Activated T-cell treated with anti-CD3 and anti-CD28 coated beads, Interleukin-2, amount 50 U/mL, for 72 hours (primary cell): ENCODE measurements at regions not wholly inside any gene's neighbourhood (a gene's known extent, or its start where the extent isn't known, plus 50 kb on each side); places are given as distances from the start of the nearest gene placed in this dataset.
"Not testable (repeated sequence)": the region's sequence is repeated elsewhere in the genome, so short reads cannot be mapped to it uniquely, and the experiment has no call there.

Experiments used
- ATAC-seq, 2 donors: fragments of 150-1000 bp; cut with Tn5 transposase; replicated peaks in 1 of 2; 2 replicates each; pipeline ENCODE4 v1.10.0; 2021; ENCODE audit warnings: moderate library complexity in 2 of 2, mild to moderate bottlenecking in 1 of 2
- DNase-seq, 2 donors: peaks; one replicate each; pipeline ENCODE4 v3.0.0; 2021 to 2022; ENCODE audit warnings: mixed read lengths in 1 of 2
- H3K27ac Mint-ChIP-seq: one replicate; pipeline ENCODE4 v1.8.0; 2022; ENCODE audit warnings: mild to moderate bottlenecking, moderate library complexity, mixed read lengths
- H3K27me3 Mint-ChIP-seq: one replicate; pipeline ENCODE4 v1.8.0; 2022; ENCODE audit warnings: low read depth, mixed read lengths
- H3K36me3 Mint-ChIP-seq, 2 donors: one replicate each; pipeline ENCODE4 v1.8.0; 2022; ENCODE audit warnings: mixed read lengths in 2 of 2, mild to moderate bottlenecking in 1 of 2; ENCODE audit not compliant: insufficient read depth in 2 of 2
- H3K4me1 Mint-ChIP-seq: one replicate; pipeline ENCODE4 v1.8.0; 2022; ENCODE audit warnings: low read depth, mixed read lengths
- H3K4me3 Mint-ChIP-seq, 2 donors: one replicate each; pipeline ENCODE4 v1.8.0; 2022; ENCODE audit warnings: mild to moderate bottlenecking in 2 of 2, mixed read lengths in 2 of 2, moderate library complexity in 2 of 2
- H3K9me3 Mint-ChIP-seq, 2 donors: one replicate each; pipeline ENCODE4 v1.8.0; 2022; ENCODE audit warnings: mixed read lengths in 2 of 2

DNA sequence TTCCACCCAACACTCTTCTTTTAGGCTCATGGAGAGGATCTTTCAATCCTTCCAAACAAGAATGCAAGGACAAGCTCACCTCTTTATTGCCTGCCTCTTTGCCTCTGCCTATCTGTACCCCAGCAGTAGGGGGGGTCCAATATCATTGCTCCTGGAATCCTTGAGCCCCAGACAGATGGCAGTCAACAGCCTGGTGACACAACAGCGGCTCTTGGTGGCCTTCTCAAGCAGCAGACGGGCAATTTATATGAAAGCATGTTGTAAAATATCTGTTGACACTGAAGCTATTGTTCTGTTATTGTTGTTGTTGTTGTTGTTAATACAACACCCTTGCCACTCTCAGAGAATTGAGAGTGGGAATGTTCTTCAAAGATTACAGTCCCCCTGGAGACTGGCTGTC, 480.0 kb upstream of the CADM1 start:
- DNase-seq (no peak), ATAC-seq (no peak)
- no peak overlapping the region for H3K4me3 Mint-ChIP-seq
- H3K9me3 Mint-ChIP-seq: peaks cover 0 to 2% of the 10 kb centered on the region in 2 donors
- H3K36me3 Mint-ChIP-seq: no peaks in the 10 kb centered on the region
- no peak overlapping the region for H3K27ac Mint-ChIP-seq
- no peaks in the 10 kb centered on the region for H3K4me1 Mint-ChIP-seq
- H3K27me3 Mint-ChIP-seq: peaks cover 5% of the 10 kb centered on the region

DNA sequence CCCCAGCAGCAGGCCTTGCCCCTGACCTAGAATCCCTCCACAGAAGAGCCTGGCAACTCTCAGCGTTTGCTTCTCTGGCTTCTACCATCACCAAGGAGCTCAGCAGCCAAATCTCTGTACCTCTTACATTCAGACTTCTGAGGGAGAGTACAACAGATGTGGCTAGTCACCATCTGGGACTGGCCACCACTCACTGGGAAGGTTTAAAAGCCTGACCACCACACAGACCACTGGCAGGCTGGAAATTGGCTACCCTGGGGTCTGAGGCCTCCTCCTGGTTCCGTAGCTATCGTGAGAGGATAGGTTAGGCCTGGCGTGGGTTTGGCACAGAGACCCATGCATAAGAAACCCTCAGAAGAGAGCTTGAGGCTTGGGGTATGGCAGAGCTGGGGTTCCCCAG, 478.5 kb upstream of the CADM1 start:
- no peak for ATAC-seq
- Mint-ChIP-seq H3K4me1 (no peaks in the 10 kb centered on the region), H3K9me3 (peaks cover 0 to 2% of the 10 kb centered on the region in 2 donors)

DNA sequence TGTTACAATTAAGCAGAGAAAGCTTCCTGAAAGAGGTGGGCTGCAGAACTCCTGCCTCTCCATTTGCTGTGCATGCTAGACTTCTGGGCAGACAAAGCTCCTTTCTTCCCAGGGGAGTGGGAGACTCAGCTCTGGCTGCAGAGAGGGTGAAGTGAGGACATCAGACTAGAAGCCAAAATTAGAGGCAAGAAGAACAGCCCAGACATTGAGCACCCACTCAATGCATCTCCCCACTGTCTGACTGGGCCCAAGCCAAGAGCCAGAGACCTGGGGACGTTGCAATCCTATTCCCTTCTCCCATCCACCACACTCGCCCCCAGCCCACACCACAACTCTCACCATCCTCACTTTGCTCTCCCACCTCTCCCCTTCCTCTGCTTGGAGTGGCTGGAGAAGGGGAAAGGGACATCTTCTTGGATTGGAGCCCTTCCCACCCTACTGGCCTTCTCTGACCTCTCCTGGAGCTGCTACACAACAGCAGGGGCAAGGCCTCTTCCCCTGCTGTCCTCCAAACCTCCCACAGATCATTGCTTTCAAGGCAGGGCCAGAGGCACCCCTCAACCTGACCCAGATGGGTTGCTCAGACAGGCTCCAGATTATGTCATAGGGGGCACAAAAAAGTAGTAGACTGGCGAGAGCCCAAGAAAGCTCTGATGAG, 477.7 kb upstream of the CADM1 start:
- no peak overlapping the region for H3K27ac Mint-ChIP-seq
- no peaks in the 10 kb centered on the region for H3K4me1 Mint-ChIP-seq
- DNase-seq (no peak), ATAC-seq (no peak)
- H3K4me3 Mint-ChIP-seq: no peak overlapping the region
- H3K36me3 Mint-ChIP-seq: no peaks in the 10 kb centered on the region
- peaks cover 0 to 2% of the 10 kb centered on the region in 2 donors for H3K9me3 Mint-ChIP-seq
- peaks cover 14% of the 10 kb centered on the region for H3K27me3 Mint-ChIP-seq

More for the DNA sequence above, 478.5 kb upstream of the CADM1 start:
- DNase-seq: no peak
- Mint-ChIP-seq H3K4me3 (no peak overlapping the region), H3K27me3 (peaks cover 10% of the 10 kb centered on the region), H3K27ac (no peak overlapping the region), H3K36me3 (no peaks in the 10 kb centered on the region)

DNA sequence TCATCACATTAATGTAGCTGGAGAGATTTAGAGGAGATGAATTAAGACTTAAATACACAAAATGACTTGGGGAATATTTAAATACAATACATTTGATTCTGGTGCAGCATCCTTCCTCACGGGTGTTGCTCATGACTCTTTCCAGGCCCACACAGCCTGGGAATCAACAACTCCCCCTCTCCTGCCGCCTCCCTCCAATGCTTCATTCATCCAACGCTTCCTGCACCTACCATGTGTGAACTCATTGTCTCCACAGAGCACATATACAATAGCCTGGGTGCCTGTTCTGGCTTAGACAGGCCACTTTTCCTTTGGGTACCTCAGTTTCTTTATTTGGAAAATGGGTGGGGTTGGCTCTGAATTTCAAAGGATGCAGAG, 476.9 kb upstream of the CADM1 start:
- ATAC-seq: no peak
- H3K27ac Mint-ChIP-seq: no peak overlapping the region
- no peak for DNase-seq
- H3K9me3 Mint-ChIP-seq: peaks cover 0 to 3% of the 10 kb centered on the region in 2 donors
- no peaks in the 10 kb centered on the region for H3K4me1 Mint-ChIP-seq
- H3K36me3 Mint-ChIP-seq: no peaks in the 10 kb centered on the region
- no peak overlapping the region for H3K4me3 Mint-ChIP-seq
- peaks cover 23% of the 10 kb centered on the region for H3K27me3 Mint-ChIP-seq

DNA sequence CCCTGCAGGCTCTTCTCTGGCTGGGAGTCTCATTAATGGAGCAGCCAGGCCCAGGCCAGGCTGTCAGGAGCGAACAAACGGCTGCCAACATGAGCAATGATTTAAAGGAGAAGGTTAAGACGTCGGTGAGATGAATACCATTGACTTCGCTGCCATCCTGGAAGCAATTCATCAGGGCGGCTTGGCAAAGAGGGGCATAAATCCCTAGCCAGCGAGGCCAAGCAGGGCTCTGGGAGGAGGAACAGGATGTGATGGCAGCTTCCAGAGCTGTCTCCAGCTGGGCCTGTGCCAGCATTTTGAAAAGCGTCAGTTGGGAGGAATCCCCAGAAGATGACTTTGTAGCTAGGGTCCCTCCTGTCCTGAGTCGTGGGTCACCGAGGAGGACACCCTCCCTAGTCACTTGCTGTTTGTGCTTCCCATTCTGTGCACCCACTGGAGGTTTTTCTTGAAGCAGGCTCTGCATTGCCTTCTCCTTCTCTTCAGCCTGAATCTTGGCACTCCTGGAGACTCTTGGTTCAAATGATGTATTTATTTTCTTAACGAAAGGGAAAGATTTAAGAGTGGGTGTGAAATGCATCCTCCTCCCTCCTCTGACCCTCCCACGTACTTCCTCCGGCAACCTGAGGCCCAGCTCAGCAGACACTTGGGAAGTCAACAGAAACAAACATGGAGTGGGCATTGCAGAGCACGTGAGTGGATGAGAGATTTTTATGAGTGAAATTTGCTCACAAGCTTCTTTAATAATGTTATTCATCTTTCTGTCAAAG, 476.3 kb upstream of the CADM1 start:
- DNase-seq: no peak
- no peaks in the 10 kb centered on the region for H3K4me1 Mint-ChIP-seq
- H3K27me3 Mint-ChIP-seq: peaks cover 29% of the 10 kb centered on the region
- H3K36me3 Mint-ChIP-seq: no peaks in the 10 kb centered on the region
- ATAC-seq: no peak
- H3K4me3 Mint-ChIP-seq: no peak overlapping the region
- H3K27ac Mint-ChIP-seq: no peak overlapping the region
- H3K9me3 Mint-ChIP-seq: peaks cover 0 to 3% of the 10 kb centered on the region in 2 donors

DNA sequence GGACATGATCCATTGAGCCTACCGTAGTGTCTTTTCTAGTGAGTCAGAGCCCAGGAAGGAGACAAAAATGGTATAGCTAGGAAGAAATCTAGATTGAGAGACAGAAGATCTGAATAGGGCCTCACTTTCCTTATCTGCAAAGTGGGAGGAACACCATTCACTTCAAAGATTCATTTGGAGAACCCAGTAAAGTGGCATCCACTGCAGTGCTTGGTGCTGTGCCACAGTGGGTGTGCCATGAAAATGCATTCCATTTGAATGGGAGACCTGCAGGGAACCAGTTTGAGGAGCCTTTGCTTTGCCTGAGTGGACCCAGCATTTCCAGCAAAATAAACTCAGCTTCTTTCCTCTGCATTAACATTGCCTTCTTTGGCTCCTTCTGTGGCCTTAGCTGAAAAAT, 470.5 kb upstream of the CADM1 start:
- ATAC-seq: no peak
- Mint-ChIP-seq H3K27ac (no peak overlapping the region), H3K36me3 (peaks cover 0 to 3% of the 10 kb centered on the region in 2 donors), H3K4me3 (no peak overlapping the region), H3K9me3 (peaks cover 2 to 5% of the 10 kb centered on the region in 2 donors), H3K4me1 (no peaks in the 10 kb centered on the region), H3K27me3 (peaks cover 38% of the 10 kb centered on the region)
- no peak for DNase-seq

DNA sequence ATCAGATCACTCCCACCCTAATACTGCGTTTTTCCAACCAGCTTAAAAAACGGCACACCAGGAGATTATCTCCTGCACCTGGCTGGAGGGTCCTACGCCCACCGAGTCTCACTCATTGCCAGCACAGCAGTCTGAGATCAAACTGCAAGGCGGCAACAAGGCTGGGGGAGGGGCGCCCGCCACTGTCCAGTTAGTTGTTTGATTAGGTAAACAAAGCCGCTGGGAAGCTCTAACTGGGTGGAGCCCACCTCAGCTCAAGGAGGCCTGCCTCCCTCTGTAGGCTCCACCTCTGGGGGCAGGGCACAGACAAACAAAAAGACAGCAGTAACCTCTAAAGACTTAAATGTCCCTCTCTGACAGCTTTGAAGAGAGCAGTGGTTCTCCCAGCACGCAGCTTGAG, 463.0 kb upstream of the CADM1 start:
- H3K4me3 Mint-ChIP-seq: not testable (repeated sequence)

DNA sequence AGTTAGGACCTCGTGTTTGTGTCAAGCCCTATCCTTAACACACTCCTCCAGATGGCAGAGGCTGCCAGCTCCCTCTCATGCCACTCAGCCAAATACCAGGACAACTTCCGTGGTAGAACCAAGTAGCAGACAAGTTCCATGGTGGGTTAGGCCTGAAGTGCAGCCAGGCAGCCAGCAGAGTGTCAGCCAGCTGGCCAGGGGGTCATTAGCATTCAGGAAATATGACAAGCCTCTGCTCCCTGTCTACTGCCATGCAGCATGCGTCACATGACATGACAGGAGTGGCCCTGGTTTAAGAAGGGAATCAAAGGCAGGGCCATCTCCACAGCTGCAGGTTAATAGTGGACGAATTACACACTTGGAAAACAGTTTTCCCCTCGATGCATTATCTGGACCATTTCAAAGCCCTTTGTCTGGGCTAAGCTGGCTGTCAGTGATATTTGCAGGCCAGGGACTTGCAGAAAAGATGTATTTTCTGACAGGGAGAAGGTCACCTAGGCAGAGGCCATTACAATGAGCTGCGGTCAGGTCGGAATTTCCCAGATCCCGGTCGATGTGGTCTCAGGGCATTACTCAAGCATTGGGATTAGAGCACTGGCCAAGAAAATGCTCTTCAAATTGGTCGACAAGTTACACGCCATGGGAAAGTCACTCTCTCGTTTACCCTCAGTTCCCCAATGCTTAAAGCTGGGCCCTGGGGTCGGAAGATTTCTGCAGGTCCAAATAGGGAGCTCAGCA, 461.7 kb upstream of the CADM1 start:
- no peak overlapping the region for H3K4me3 Mint-ChIP-seq
- peaks cover 0 to 5% of the 10 kb centered on the region in 2 donors for H3K9me3 Mint-ChIP-seq
- peaks cover 0 to 5% of the 10 kb centered on the region in 2 donors for H3K36me3 Mint-ChIP-seq
- H3K27ac Mint-ChIP-seq: no peak overlapping the region
- H3K27me3 Mint-ChIP-seq: no peaks in the 10 kb centered on the region
- DNase-seq (no peak), ATAC-seq (no peak)
- no peaks in the 10 kb centered on the region for H3K4me1 Mint-ChIP-seq

More for the DNA sequence above, 463.0 kb upstream of the CADM1 start:
- H3K27me3 Mint-ChIP-seq, ATAC-seq, H3K9me3 Mint-ChIP-seq, DNase-seq, H3K36me3 Mint-ChIP-seq, H3K4me1 Mint-ChIP-seq, H3K27ac Mint-ChIP-seq: not testable (repeated sequence)

DNA sequence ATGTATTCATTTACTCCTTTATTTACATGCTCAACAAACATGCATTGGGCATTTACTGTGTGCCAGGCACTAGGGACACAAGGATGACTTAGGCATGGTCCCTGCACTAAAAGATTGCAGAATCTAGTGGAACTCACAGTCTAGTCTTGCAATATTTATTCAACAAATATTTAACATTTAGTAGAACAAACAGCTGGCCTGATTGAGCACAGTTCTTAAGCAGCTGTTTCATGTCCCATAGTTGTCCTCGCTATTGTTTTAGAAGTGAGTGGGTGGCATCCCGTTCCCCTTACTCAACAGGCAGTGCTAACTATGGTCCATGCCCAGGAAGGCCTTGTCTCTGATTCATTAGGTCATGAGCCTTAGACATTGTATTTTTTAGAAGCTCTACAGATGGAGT, 459.9 kb upstream of the CADM1 start:
- Mint-ChIP-seq H3K27me3 (peaks cover 3% of the 10 kb centered on the region), H3K27ac (no peak overlapping the region), H3K4me1 (no peaks in the 10 kb centered on the region), H3K4me3 (no peak overlapping the region), H3K9me3 (peaks cover under 1 to 4% of the 10 kb centered on the region in 2 donors), H3K36me3 (no peaks in the 10 kb centered on the region)
- DNase-seq (no peak), ATAC-seq (no peak)

DNA sequence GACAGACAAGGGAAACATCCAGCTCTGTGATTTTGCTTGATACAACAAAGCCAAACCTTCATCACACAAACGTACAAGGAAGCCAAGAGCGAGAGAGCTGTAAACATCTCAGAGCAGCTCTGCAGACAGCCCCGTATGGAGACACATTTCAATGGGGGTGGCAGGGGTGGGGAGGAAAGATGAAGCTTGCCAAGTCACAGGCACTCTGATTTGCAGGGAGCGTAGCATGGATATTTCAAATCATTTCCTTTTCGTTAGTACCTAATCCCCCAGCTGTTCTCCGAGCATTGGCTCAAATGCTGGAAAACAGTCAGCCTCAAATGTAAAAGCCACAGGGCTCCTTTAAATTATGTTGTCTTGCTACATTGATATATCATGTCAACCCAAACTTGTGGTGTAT, 458.9 kb upstream of the CADM1 start:
- Mint-ChIP-seq H3K4me1 (no peaks in the 10 kb centered on the region), H3K27me3 (peaks cover 7% of the 10 kb centered on the region), H3K27ac (no peak overlapping the region), H3K36me3 (no peaks in the 10 kb centered on the region), H3K4me3 (no peak overlapping the region), H3K9me3 (peaks cover 0 to 4% of the 10 kb centered on the region in 2 donors)
- DNase-seq (no peak), ATAC-seq (no peak)

DNA sequence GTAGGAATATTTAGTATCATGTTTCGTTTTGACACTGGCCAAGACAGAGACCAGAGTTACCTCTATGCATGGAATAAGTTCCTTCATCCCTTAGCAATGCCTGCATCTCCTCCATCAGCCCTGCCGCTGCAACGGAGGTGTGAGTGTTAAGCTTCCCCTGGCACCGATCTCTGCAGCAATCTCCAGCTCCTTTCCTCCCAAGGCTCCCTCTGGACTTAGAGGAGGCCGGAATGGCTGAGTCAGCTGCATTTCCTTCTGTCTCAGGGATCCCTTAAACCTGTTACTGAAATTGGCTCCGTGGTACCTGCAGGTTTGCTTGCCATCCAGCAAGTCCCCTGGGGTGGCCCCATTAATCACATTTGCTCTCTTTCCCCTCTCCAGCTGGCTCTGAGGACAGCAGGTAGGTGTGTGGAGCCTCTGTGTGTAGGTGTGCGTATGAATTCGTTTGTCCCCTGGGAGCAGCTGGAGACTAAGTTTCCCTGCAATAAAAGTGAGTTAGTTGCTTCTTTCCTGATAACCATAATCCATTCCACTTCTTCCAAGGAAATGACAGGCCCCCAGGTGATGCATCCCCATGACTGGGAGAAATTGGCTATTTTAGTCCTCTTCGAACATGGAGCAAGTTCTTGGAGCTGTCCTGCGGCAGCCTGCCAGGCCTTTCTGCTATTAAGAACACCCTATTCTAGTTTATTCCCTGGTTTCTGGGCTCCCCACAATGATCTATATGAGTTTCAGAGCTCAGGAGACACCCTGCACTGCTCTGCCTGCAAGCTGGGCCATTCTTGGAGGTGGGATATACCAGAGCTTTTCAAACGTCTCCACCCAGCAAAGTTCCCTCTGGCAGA, 457.2 kb upstream of the CADM1 start:
- no peaks in the 10 kb centered on the region for H3K4me1 Mint-ChIP-seq
- no peak for DNase-seq
- H3K27me3 Mint-ChIP-seq: peaks cover 7% of the 10 kb centered on the region
- H3K27ac Mint-ChIP-seq: no peak overlapping the region
- peaks cover 0 to 4% of the 10 kb centered on the region in 2 donors for H3K9me3 Mint-ChIP-seq
- no peak for ATAC-seq
- H3K36me3 Mint-ChIP-seq: no peaks in the 10 kb centered on the region
- no peak overlapping the region for H3K4me3 Mint-ChIP-seq

DNA sequence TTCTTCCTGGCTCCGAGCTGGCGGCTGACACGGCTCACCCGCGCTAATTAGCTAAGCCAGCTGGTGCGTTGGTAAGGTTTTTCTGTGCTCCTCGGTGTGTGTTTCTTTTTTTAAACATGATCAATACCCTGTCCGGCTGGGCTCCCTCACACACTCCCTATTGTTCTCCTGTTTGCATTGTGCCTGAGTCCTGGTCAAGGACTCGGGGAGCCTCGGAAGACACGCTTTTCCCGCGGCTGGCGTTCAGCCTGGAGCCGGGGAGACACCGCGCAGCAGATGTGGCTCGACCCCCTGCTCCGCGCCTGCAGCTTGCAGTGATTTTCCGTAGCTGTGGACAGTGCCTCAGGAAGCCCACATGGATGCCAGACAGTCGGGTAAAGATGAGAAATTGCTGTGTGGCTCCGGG, 454.9 kb upstream of the CADM1 start:
- H3K9me3 Mint-ChIP-seq: peaks cover 0 to 4% of the 10 kb centered on the region in 2 donors
- H3K27ac Mint-ChIP-seq: no peak overlapping the region
- no peak overlapping the region for H3K4me3 Mint-ChIP-seq
- H3K36me3 Mint-ChIP-seq: no peaks in the 10 kb centered on the region
- DNase-seq: no peak
- peaks cover 7% of the 10 kb centered on the region for H3K27me3 Mint-ChIP-seq
- no peak for ATAC-seq
- no peaks in the 10 kb centered on the region for H3K4me1 Mint-ChIP-seq
